ENCODE measurements at regions not wholly inside any gene's neighbourhood (a gene's known extent, or its start where the extent isn't known, plus 50 kb on each side); places are given as distances from the start of the nearest gene placed in this dataset.

DNA sequence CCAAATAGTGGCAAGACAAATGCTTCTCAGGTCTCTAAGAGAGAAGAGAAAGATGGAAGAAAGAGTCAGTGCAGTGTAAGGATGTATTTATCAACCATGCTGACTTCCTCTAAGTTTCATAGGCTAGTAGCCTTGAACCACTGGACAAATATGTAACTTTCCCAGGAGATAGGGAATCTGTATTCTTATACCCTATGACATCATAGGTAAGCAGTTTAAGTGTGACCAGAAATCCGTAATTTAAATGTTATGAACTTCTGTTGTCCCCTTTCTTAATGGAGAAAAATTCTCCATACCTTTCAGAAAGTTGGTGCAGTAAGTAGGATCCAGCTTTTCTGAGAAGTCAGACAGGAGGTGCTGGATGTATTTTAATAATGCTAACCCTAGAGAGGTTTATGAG is 256.2 kb downstream of the LNPK start:
- TF ChIP-seq, protein P1, sequence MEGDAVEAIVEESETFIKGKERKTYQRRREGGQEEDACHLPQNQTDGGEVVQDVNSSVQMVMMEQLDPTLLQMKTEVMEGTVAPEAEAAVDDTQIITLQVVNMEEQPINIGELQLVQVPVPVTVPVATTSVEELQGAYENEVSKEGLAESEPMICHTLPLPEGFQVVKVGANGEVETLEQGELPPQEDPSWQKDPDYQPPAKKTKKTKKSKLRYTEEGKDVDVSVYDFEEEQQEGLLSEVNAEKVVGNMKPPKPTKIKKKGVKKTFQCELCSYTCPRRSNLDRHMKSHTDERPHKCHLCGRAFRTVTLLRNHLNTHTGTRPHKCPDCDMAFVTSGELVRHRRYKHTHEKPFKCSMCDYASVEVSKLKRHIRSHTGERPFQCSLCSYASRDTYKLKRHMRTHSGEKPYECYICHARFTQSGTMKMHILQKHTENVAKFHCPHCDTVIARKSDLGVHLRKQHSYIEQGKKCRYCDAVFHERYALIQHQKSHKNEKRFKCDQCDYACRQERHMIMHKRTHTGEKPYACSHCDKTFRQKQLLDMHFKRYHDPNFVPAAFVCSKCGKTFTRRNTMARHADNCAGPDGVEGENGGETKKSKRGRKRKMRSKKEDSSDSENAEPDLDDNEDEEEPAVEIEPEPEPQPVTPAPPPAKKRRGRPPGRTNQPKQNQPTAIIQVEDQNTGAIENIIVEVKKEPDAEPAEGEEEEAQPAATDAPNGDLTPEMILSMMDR (IDR thresholded peaks at IDR 0.05; ENCODE audit: extremely low read depth in 1 of 2, insufficient read depth in 1 of 2, low read depth in 1 of 2, low read length in 2 of 2): no peak
- TF ChIP-seq POLR2A (IDR thresholded peaks at IDR 0.05; ENCODE audit: low read depth, low read length) (no peak), MYC (IDR thresholded peaks at IDR 0.05; ENCODE audit: low read depth, low read length) (no peak)
- TF ChIP-seq, protein P2, sequence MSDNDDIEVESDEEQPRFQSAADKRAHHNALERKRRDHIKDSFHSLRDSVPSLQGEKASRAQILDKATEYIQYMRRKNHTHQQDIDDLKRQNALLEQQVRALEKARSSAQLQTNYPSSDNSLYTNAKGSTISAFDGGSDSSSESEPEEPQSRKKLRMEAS (IDR thresholded peaks at IDR 0.05; ENCODE audit: insufficient read depth, insufficient read length): no peak

Data from endothelial cell of umbilical vein (primary cell).